Neutrophil (primary cell): ENCODE measurements at regions not wholly inside any gene's neighbourhood (a gene's known extent, or its start where the extent isn't known, plus 50 kb on each side); places are given as distances from the start of the nearest gene placed in this dataset.

Source experiments
- H3K27ac ChIP-seq: fragments of 200-600 bp; sonication (generic); 2 replicates; pipeline ENCODE4 v1.5.1; 2016; ENCODE audit warnings: mild to moderate bottlenecking, moderate library complexity
- H3K27me3 ChIP-seq: fragments of 200-600 bp; sonication (generic); 2 replicates; pipeline ENCODE4 v1.6.0; 2016; ENCODE audit warnings: mild to moderate bottlenecking
- H3K36me3 ChIP-seq: fragments of 200-600 bp; sonication (generic); 2 replicates; pipeline ENCODE4 v1.5.1; 2017
- H3K4me1 ChIP-seq, 2 experiments: fragments of 200-600 bp in 1 of 2; sonication (generic) in 1 of 2; 1 replicate in 1 of 2; 2 replicates in 1 of 2; pipeline versions ENCODE4 v1.5.1 to v1.6.1; 2013 to 2016; ENCODE audit warnings: low read depth in 1 of 2, low read length in 1 of 2, mild to moderate bottlenecking in 1 of 2, moderate library complexity in 1 of 2; ENCODE audit not compliant: control insufficient read depth in 1 of 2, insufficient read depth in 1 of 2
- H3K4me3 ChIP-seq, 2 experiments: fragments of 200-600 bp in 1 of 2; sonication (generic) in 1 of 2; 1 replicate in 1 of 2; 2 replicates in 1 of 2; pipeline ENCODE4 v1.5.1; 2013 to 2016; ENCODE audit warnings: low read depth in 1 of 2, low read length in 1 of 2, mild to moderate bottlenecking in 1 of 2, moderate library complexity in 1 of 2
- H3K9me3 ChIP-seq: fragments of 200-600 bp; sonication (generic); 2 replicates; pipeline ENCODE4 v1.5.1; 2016
- CTCF ChIP-seq: fragments of 200-600 bp; sonication (generic); IDR thresholded peaks from 2 replicates; pipeline ENCODE4 v1.5.1; 2016; ENCODE audit warnings: antibody characterized with exemption

GRCh38 chr2:12896318-12896982 is 179.7 kb downstream of the TRIB2 start:
- Histone ChIP-seq H3K4me3 (no peak overlapping the region), H3K27ac (no peak overlapping the region), H3K27me3 (no peaks in the 10 kb centered on the region), H3K36me3 (no peaks in the 10 kb centered on the region), H3K9me3 (no peaks in the 10 kb centered on the region), H3K4me1 (no peaks in the 10 kb centered on the region)
- no peak for TF ChIP-seq CTCF

GRCh38 chr2:12897181-12897580 is 180.4 kb downstream of the TRIB2 start:
- Histone ChIP-seq H3K27me3 (no peaks in the 10 kb centered on the region), H3K9me3 (no peaks in the 10 kb centered on the region), H3K4me3 (no peak overlapping the region), H3K27ac (no peak overlapping the region), H3K36me3 (no peaks in the 10 kb centered on the region), H3K4me1 (no peaks in the 10 kb centered on the region)
- TF ChIP-seq CTCF: no peak

GRCh38 chr2:12903272-12903671 is 186.5 kb downstream of the TRIB2 start:
- no peak overlapping the region for H3K4me3 ChIP-seq
- H3K27me3 ChIP-seq: no peaks in the 10 kb centered on the region
- no peak for TF ChIP-seq CTCF

GRCh38 chr2:12910431-12910830 is 193.7 kb downstream of the TRIB2 start:
- no peak for TF ChIP-seq CTCF
- H3K9me3 ChIP-seq: no peaks in the 10 kb centered on the region
- H3K4me1 ChIP-seq: no peaks in the 10 kb centered on the region
- H3K4me3 ChIP-seq: no peak overlapping the region
- no peaks in the 10 kb centered on the region for H3K27me3 ChIP-seq
- no peaks in the 10 kb centered on the region for H3K36me3 ChIP-seq
- no peak overlapping the region for H3K27ac ChIP-seq

More at GRCh38 chr2:12903272-12903671, 186.5 kb downstream of the TRIB2 start:
- Histone ChIP-seq H3K9me3 (no peaks in the 10 kb centered on the region), H3K27ac (no peak overlapping the region), H3K36me3 (no peaks in the 10 kb centered on the region), H3K4me1 (no peaks in the 10 kb centered on the region)

- Histone ChIP-seq H3K4me1 (no peaks in the 10 kb centered on the region), H3K4me3 (no peak overlapping the region), H3K9me3 (no peaks in the 10 kb centered on the region), H3K27ac (no peak overlapping the region), H3K27me3 (no peaks in the 10 kb centered on the region), H3K36me3 (no peaks in the 10 kb centered on the region)
- TF ChIP-seq CTCF: no peak
Observed at GRCh38 chr2:12915787-12916186, 199.1 kb downstream of the TRIB2 start.
